Posterior vena cava (tissue), 2 donors: ENCODE measurements at regions not wholly inside any gene's neighbourhood (a gene's known extent, or its start where the extent isn't known, plus 50 kb on each side); places are given as distances from the start of the nearest gene placed in this dataset.

ENCODE experiments used
- DNase-seq: peaks from one replicate; pipeline ENCODE4 v3.0.0-alpha.2; 2020; ENCODE audit warnings: low spot score
- intact Hi-C, 2 donors: fragments of 100-400 bp; cut with DNase I; formaldehyde crosslinking; loops; one replicate each; pipeline versions ENCODE4 v1.14.1 to v1.14.2; 2022 to 2023
- donor health status: DM: yes; HTN: yes; CAD: no.
- donor health status: DM: yes; HTN: yes; CAD: no.

GRCh38 chr1:39105841-39106765 lies 80.0 kb downstream of the NDUFS5 start:
- DNase-seq, result peak; percentile 86
- intact Hi-C loops, result loop anchor here (10.0 kb wide), 3 partner anchors 89 to 429 kb away; partner anchors contain the start of gene MACF1 (in 1 of the 2)

GRCh38 chr1:39106801-39107327 lies 80.7 kb downstream of the NDUFS5 start:
- intact Hi-C loops, result loop anchor here (10.0 kb wide), 3 partner anchors 88 to 428 kb away; partner anchors contain the start of gene MACF1 (in 1 of the 2)
- no peak for DNase-seq

GRCh38 chr1:39107341-39108290 lies 81.5 kb downstream of the NDUFS5 start:
- intact Hi-C loops, result loop anchor here (10.0 kb wide), 3 partner anchors 87 to 427 kb away; partner anchors contain the start of gene MACF1 (in 1 of the 2)

GRCh38 chr1:39109644-39110043 lies 83.5 kb downstream of the NDUFS5 start:
- no peak for DNase-seq
- intact Hi-C loops, result loop anchor here (5.0 to 10.0 kb wide), 4 partner anchors 43 to 425 kb away; partner anchors contain the start of gene MACF1 (in 1 of the 2)

More at GRCh38 chr1:39107341-39108290, 81.5 kb downstream of the NDUFS5 start:
- no peak for DNase-seq

- no peak for DNase-seq
- intact Hi-C loops, result loop anchor here in 1 of 2 donors (5.0 kb wide), 1 partner anchor 42 kb away; no protein-coding TSS in a partner anchor
Observed at GRCh38 chr1:39110325-39110851, 84.2 kb downstream of the NDUFS5 start.

- DNase-seq, result no peak
- intact Hi-C loops, result loop anchor here in 1 of 2 donors (5.0 kb wide), 1 partner anchor 41 kb away; no protein-coding TSS in a partner anchor
Observed at GRCh38 chr1:39110882-39111281, 84.7 kb downstream of the NDUFS5 start.

- DNase-seq, result no peak
- intact Hi-C loops, result loop anchor here in 1 of 2 donors (5.0 kb wide), 1 partner anchor 39 kb away; no protein-coding TSS in a partner anchor
Observed at GRCh38 chr1:39113109-39113743, 87.1 kb downstream of the NDUFS5 start.

GRCh38 chr1:39115271-39116110 lies 89.0 kb upstream of the MACF1 start:
- intact Hi-C loops, result no loop called here
- DNase-seq, result no peak

GRCh38 chr1:39116116-39116607 lies 88.3 kb upstream of the MACF1 start:
- intact Hi-C loops, result no loop called here

GRCh38 chr1:39116860-39117728 lies 87.4 kb upstream of the MACF1 start:
- intact Hi-C loops, result no loop called here

More at GRCh38 chr1:39116116-39116607, 88.3 kb upstream of the MACF1 start:
- no peak for DNase-seq

GRCh38 chr1:39117899-39118450 lies 86.5 kb upstream of the MACF1 start:
- no peak for DNase-seq
- intact Hi-C loops, result no loop called here

More at GRCh38 chr1:39116860-39117728, 87.4 kb upstream of the MACF1 start:
- no peak for DNase-seq

- intact Hi-C loops, result no loop called here
- DNase-seq, result no peak
Observed at GRCh38 chr1:39122056-39122455, 82.4 kb upstream of the MACF1 start.

GRCh38 chr1:39124282-39124681 lies 80.2 kb upstream of the MACF1 start:
- intact Hi-C loops, result no loop called here
- DNase-seq, result no peak

- intact Hi-C loops, result no loop called here
- DNase-seq, result no peak
Observed at GRCh38 chr1:39127513-39127912, 77.0 kb upstream of the MACF1 start.

- DNase-seq, result no peak
- intact Hi-C loops, result no loop called here
Observed at GRCh38 chr1:39128126-39128525, 76.4 kb upstream of the MACF1 start.

- intact Hi-C loops, result no loop called here
- DNase-seq, result no peak
Observed at GRCh38 chr1:39128959-39129358, 75.5 kb upstream of the MACF1 start.
